Gastrocnemius medialis (tissue), 4 donors: ENCODE measurements at regions not wholly inside any gene's neighbourhood (a gene's known extent, or its start where the extent isn't known, plus 50 kb on each side); places are given as distances from the start of the nearest gene placed in this dataset.

ENCODE experiments used
- ATAC-seq, 2 donors: fragments of 150-250 bp; one replicate each; pipeline ENCODE4 v1.9.1; 2016
- DNase-seq, 2 donors: peaks; one replicate each; pipeline ENCODE4 v3.0.0-alpha.2; 2019
- H3K27ac ChIP-seq, 4 donors: fragments of 200-600 bp; sonication (generic); 1 replicate in 1 of 4; 2 replicates in 3 of 4; pipeline ENCODE4 v1.5.1; 2016 to 2018; ENCODE audit warnings: mild to moderate bottlenecking in 2 of 4, moderate library complexity in 1 of 4
- H3K27me3 ChIP-seq, 3 donors: fragments of 200-600 bp; sonication (generic) in 2 of 3; 1 replicate in 1 of 3; 2 replicates in 2 of 3; pipeline versions ENCODE4 v1.5.1 to v1.6.0; 2016 to 2019; ENCODE audit warnings: mild to moderate bottlenecking in 1 of 3, moderate library complexity in 1 of 3
- H3K36me3 ChIP-seq, 2 donors: fragments of 200-600 bp; sonication (generic) in 1 of 2; one replicate each; pipeline ENCODE4 v1.5.1; 2017 to 2018
- H3K4me1 ChIP-seq, 2 donors: fragments of 200-600 bp; sonication (generic) in 1 of 2; one replicate each; pipeline ENCODE4 v1.5.1; 2016 to 2017; ENCODE audit warnings: mild to moderate bottlenecking in 2 of 2
- H3K4me3 ChIP-seq, 4 donors: fragments of 200-600 bp; sonication (generic) in 3 of 4; 1 replicate in 1 of 4; 2 replicates in 3 of 4; pipeline ENCODE4 v1.5.1; 2016 to 2019; ENCODE audit warnings: mild to moderate bottlenecking in 2 of 4
- H3K9me3 ChIP-seq, 3 donors: fragments of 200-600 bp; sonication (generic) in 2 of 3; 1 replicate in 1 of 3; 2 replicates in 2 of 3; pipeline ENCODE4 v1.5.1; 2016 to 2019
- POLR2A ChIP-seq, 2 donors: fragments of 450-650 bp; IDR thresholded peaks; one replicate each; pipeline ENCODE4 v1.6.1; 2017; ENCODE audit warnings: antibody characterized with exemption in 2 of 2, mild to moderate bottlenecking in 2 of 2, moderate library complexity in 2 of 2
- in situ Hi-C, 4 donors: fragments of 200-750 bp; cut with MboI; loops; one replicate each; pipeline versions ENCODE4 v1.15.0 to v1.8.0; 2017; ENCODE audit warnings: low sequenced_read_pairs in 4 of 4
- intact Hi-C: fragments of 100-400 bp; cut with DNase I; formaldehyde crosslinking; loops from one replicate; pipeline ENCODE4 v1.15.1; 2023; ENCODE audit warnings: low total_unique reads
- TF ChIP-seq, protein P1 (sequence below), 5 experiments: fragments of 450-650 bp in 3 of 5; fragments of 200-600 bp in 2 of 5; sonication (generic) in 2 of 5; IDR thresholded peaks in 4 of 5; conservative IDR thresholded peaks in 1 of 5; 1 replicate in 4 of 5; 2 replicates in 1 of 5; pipeline ENCODE4 v1.5.1; 2016 to 2019; ENCODE audit warnings: antibody characterized with exemption in 5 of 5, mild to moderate bottlenecking in 3 of 5, moderate library complexity in 3 of 5

DNA sequence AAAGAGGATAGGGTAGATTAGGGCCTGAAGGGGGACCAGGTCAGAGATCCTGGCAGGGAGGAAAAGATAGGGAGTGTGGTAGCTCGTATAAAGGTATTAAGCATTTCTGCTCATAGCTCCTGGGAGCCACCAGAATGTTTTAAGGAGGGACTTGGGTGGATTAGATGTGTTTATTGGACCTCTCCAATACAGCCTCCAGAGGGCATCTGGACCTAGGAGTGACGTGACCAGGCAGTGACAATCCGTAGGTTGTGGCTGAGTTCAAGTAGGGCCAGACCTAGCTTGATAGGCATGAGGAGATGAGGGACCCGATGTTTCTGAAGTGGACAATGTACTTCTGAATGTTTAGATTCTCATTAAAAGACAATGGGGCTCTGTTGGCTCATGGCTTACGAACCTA, 435.2 kb downstream of the MCTP2 start:
- H3K27ac ChIP-seq, result no peak overlapping the region
- H3K9me3 ChIP-seq, result no peaks in the 10 kb centered on the region
- TF ChIP-seq, protein P1, sequence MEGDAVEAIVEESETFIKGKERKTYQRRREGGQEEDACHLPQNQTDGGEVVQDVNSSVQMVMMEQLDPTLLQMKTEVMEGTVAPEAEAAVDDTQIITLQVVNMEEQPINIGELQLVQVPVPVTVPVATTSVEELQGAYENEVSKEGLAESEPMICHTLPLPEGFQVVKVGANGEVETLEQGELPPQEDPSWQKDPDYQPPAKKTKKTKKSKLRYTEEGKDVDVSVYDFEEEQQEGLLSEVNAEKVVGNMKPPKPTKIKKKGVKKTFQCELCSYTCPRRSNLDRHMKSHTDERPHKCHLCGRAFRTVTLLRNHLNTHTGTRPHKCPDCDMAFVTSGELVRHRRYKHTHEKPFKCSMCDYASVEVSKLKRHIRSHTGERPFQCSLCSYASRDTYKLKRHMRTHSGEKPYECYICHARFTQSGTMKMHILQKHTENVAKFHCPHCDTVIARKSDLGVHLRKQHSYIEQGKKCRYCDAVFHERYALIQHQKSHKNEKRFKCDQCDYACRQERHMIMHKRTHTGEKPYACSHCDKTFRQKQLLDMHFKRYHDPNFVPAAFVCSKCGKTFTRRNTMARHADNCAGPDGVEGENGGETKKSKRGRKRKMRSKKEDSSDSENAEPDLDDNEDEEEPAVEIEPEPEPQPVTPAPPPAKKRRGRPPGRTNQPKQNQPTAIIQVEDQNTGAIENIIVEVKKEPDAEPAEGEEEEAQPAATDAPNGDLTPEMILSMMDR (IDR thresholded peaks at IDR 0.05 in 4 of 5, conservative IDR thresholded peaks at IDR 0.05 in 1 of 5), result no peak
- TF ChIP-seq POLR2A (IDR thresholded peaks at IDR 0.05), result no peak
- no peaks in the 10 kb centered on the region for H3K27me3 ChIP-seq
- ATAC-seq (no peak), DNase-seq (no peak)
- in situ Hi-C loops, result no loop called here
- H3K36me3 ChIP-seq, result no peaks in the 10 kb centered on the region
- no peaks in the 10 kb centered on the region for H3K4me1 ChIP-seq
- no peak overlapping the region for H3K4me3 ChIP-seq
- intact Hi-C loops, result no loop called here

DNA sequence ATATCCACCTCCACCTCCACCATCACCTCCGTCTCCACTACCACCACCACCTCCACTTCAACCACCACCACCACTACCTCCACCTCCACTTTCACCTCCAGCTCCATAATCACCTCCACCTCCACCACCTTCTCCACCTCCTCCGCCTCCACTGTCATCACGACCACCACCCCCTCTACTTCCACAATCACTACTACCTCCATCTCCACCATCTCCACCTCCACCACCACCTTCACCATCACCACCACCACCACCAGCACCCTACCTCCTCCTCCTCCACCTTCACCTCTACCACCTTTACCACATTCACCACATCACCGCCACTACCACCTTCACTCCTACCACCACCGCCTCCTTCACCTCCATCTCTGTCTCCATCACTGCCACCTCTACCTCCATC, 435.7 kb downstream of the MCTP2 start:
- Histone ChIP-seq H3K27ac (no peak overlapping the region), H3K9me3 (no peaks in the 10 kb centered on the region), H3K4me3 (no peak overlapping the region), H3K4me1 (no peaks in the 10 kb centered on the region), H3K27me3 (no peaks in the 10 kb centered on the region), H3K36me3 (no peaks in the 10 kb centered on the region)
- ATAC-seq, result no peak
- TF ChIP-seq POLR2A (IDR thresholded peaks at IDR 0.05), result no peak
- TF ChIP-seq, protein P1 (IDR thresholded peaks at IDR 0.05 in 4 of 5, conservative IDR thresholded peaks at IDR 0.05 in 1 of 5), result no peak
- intact Hi-C loops, result no loop called here
- no peak for DNase-seq
- in situ Hi-C loops, result no loop called here

GRCh38 chr15:94670438-94671034, 439.2 kb downstream of the MCTP2 start:
- DNase-seq, result no peak
- ATAC-seq, result no peak
- no peaks in the 10 kb centered on the region for H3K36me3 ChIP-seq
- no peak overlapping the region for H3K4me3 ChIP-seq
- peak overlapping the region in 1 of 4 donors; percentile 8 for H3K27ac ChIP-seq
- peaks cover 0 to 3% of the 10 kb centered on the region in 2 donors for H3K4me1 ChIP-seq
- intact Hi-C loops (no loop called here), in situ Hi-C loops (no loop called here)
- no peak for TF ChIP-seq POLR2A (IDR thresholded peaks at IDR 0.05)
- TF ChIP-seq, protein P1 (IDR thresholded peaks at IDR 0.05 in 4 of 5, conservative IDR thresholded peaks at IDR 0.05 in 1 of 5), result peak in 4 of 5 experiments; percentile 47 to 61 (median 54)
- H3K27me3 ChIP-seq, result no peaks in the 10 kb centered on the region
- no peaks in the 10 kb centered on the region for H3K9me3 ChIP-seq

DNA sequence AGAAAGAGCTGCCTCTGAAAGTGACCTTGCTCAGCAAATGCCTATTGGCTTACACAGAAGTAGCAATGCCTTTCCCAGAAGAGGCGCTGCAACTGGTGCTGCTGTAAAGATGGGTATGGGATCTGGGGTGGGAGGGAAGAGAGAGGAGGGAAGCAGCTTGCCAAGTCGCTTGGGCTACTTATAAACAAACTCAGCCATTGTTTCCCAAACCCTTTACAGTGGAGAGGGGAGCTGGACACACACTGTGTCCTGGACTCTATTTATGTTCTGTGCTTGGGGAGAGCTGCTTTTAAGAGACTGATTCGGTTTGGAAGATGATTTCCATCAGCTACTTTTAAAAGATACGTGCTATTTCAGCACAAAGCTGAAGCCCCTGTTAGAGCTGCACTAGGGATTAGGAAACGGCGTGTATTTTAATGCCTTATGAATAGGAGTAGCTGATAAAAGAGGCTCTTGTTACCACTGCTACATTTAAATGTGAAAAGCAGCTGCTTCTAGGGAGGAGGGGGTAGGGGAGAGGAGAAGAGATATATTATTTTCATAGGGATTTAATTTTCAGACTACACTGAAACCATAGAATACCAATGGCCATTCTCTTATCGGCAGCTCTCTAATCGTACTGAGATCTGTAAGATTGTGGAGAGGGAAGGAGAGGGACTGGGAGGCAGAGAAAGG, 440.6 kb downstream of the MCTP2 start:
- peaks cover 0 to 3% of the 10 kb centered on the region in 2 donors for H3K4me1 ChIP-seq
- no peaks in the 10 kb centered on the region for H3K9me3 ChIP-seq
- peak overlapping the region in 1 of 4 donors; percentile 16 for H3K4me3 ChIP-seq
- no peak for DNase-seq
- no peaks in the 10 kb centered on the region for H3K27me3 ChIP-seq
- ATAC-seq, result no peak
- intact Hi-C loops (no loop called here), in situ Hi-C loops (no loop called here)
- peak overlapping the region in 3 of 4 donors; percentile 9 to 59 (median 59) for H3K27ac ChIP-seq
- TF ChIP-seq POLR2A (IDR thresholded peaks at IDR 0.05), result no peak
- TF ChIP-seq, protein P1 (IDR thresholded peaks at IDR 0.05 in 4 of 5, conservative IDR thresholded peaks at IDR 0.05 in 1 of 5), result no peak
- H3K36me3 ChIP-seq, result no peaks in the 10 kb centered on the region
